Activated T-helper 17 cell treated with anti-CD3 and anti-CD28 coated beads, Interleukin-2, amount 50 U/mL, for 72 hours (primary cell): ENCODE measurements at regions not wholly inside any gene's neighbourhood (a gene's known extent, or its start where the extent isn't known, plus 50 kb on each side); places are given as distances from the start of the nearest gene placed in this dataset.
A peak's percentile ranks its signal among the peaks of the same experiment; 100 is the strongest.

Experiments used
- ATAC-seq: fragments of 150-1000 bp; cut with Tn5 transposase; replicated peaks from 2 replicates; pipeline ENCODE4 v1.10.0; 2021; ENCODE audit warnings: mild to moderate bottlenecking, moderate library complexity
- H3K27ac Mint-ChIP-seq: one replicate; pipeline ENCODE4 v1.8.0; 2022; ENCODE audit warnings: mixed read lengths
- H3K27me3 Mint-ChIP-seq: one replicate; pipeline ENCODE4 v1.8.0; 2022; ENCODE audit warnings: mixed read lengths
- H3K36me3 Mint-ChIP-seq: one replicate; pipeline ENCODE4 v1.8.0; 2022; ENCODE audit warnings: low read depth, mild to moderate bottlenecking, mixed read lengths
- H3K4me1 Mint-ChIP-seq: one replicate; pipeline ENCODE4 v1.8.0; 2022; ENCODE audit warnings: mixed read lengths
- H3K4me3 Mint-ChIP-seq: one replicate; pipeline ENCODE4 v1.8.0; 2022; ENCODE audit warnings: mild to moderate bottlenecking, mixed read lengths
- H3K9me3 Mint-ChIP-seq: one replicate; pipeline ENCODE4 v1.8.0; 2022; ENCODE audit warnings: mixed read lengths

- Mint-ChIP-seq H3K4me1 (peaks cover 12% of the 10 kb centered on the region), H3K4me3 (no peak overlapping the region), H3K27me3 (no peaks in the 10 kb centered on the region), H3K9me3 (no peaks in the 10 kb centered on the region), H3K27ac (no peak overlapping the region), H3K36me3 (no peaks in the 10 kb centered on the region)
- ATAC-seq: no peak
These were observed 133.7 kb upstream of the IFNGR1 start for GRCh38 chr6:137352859-137353258.

GRCh38 chr6:137351890-137352289 lies 132.7 kb upstream of the IFNGR1 start:
- Mint-ChIP-seq H3K4me1 (peaks cover 12% of the 10 kb centered on the region), H3K27me3 (no peaks in the 10 kb centered on the region), H3K36me3 (no peaks in the 10 kb centered on the region), H3K27ac (no peak overlapping the region), H3K4me3 (no peak overlapping the region), H3K9me3 (no peaks in the 10 kb centered on the region)
- no peak for ATAC-seq

DNA sequence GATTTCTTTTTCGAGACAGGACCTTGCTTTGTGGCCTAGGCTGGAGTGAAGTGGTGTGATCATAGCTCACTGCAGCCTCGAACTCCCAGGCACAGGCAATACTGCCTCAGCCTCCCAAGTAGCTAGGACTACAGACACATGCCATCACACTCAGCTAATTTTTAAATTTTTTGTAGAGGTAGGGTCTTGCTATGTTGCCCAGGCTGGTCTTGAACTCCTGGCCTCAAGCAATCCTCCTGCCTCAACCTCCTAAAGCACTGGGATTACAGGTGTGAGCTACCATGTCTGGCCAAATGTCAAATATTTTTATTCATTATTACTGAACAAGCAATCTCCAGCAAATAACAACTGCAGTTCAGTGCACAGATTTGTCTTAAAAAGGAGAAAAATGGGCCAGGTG lies 131.7 kb upstream of the IFNGR1 start:
- no peak overlapping the region for H3K4me3 Mint-ChIP-seq
- no peaks in the 10 kb centered on the region for H3K36me3 Mint-ChIP-seq
- ATAC-seq: no peak
- H3K4me1 Mint-ChIP-seq: peaks cover 12% of the 10 kb centered on the region
- no peaks in the 10 kb centered on the region for H3K9me3 Mint-ChIP-seq
- H3K27ac Mint-ChIP-seq: no peak overlapping the region
- H3K27me3 Mint-ChIP-seq: no peaks in the 10 kb centered on the region

DNA sequence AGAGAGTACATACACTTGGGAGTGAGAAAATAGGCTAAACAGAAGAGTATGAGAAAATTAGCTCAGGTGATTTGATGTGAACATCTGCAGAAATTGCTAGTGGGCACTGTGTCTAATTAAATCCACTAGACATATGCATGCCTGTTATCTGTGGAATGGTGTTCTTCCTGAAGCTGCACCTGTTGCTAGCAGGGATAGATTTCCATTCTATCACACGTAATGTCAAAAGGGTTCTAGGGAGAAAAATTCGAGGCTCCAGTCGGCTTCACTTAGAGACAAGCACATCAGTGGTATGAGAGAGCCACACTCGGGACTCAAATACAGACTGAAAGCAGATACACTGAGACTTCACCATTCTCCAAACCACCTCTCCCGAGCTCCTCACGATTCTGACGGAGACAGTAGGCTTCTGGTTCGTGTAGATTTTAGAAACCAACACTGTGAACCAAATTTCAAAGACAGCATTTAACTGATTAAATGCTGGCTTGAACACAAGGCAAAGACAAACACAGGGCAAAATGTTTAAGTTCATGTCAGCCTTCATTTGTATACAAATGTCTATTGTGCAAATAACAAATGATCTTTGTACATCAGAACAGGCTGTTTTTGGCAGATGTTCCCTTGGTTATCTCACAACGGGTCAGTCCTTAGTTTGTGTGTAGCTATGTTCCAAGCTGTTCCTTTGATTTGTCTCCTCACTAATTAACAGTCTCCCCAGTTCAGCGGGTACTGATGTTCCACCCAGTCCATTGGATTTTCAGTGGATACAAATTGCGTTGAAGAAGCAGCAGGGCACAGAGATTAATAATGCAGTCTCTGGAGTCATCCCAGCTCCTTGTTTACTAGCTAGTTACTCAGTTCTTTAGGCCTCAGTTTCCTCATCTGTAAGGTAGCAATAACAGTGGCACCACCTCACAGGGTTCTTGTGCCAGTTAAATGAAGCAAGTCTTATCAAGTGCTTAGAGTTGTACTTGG lies 131.0 kb upstream of the IFNGR1 start:
- Mint-ChIP-seq H3K4me1 (peaks cover 12% of the 10 kb centered on the region), H3K4me3 (no peak overlapping the region), H3K9me3 (no peaks in the 10 kb centered on the region), H3K27ac (no peak overlapping the region), H3K27me3 (no peaks in the 10 kb centered on the region), H3K36me3 (no peaks in the 10 kb centered on the region)
- ATAC-seq: no peak

DNA sequence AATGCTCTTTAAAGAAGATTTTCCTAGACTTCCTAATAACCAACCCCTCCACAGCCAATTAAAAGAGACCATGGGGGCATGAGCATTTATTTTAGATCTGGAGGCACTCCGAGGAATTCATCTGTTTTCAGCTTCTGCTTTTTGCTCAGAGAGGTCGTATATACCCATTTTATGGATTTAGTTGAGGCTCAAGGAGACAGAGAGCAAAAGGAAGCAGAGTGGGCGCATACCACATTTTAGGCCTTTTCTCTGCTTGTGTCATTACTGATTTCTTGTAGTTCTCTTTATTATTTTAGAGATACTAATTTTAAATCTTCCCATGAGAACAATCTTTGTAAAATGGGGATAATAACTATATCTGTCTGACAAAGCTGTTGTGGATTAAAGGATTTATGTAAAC lies 129.6 kb upstream of the IFNGR1 start:
- no peaks in the 10 kb centered on the region for H3K27me3 Mint-ChIP-seq
- H3K4me1 Mint-ChIP-seq: peaks cover 10% of the 10 kb centered on the region
- H3K36me3 Mint-ChIP-seq: no peaks in the 10 kb centered on the region

DNA sequence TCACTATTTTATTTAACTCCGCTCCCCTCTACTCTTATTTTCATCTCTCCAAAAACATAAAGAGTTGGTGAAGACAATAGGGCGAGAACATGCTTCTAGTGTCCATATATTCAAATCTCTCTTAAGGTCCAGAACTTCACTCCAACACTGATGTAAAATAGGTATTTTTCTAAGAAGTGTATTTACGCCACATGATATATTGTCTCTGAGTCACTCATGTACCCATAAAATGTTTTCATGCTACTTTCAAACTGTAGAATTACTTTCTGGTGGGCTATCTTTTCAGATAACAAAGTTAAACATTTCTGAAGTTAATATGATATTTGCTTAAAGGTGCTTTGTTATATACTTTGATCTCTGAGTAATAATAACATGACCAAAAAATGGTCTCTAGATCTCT lies 124.1 kb upstream of the IFNGR1 start:
- Mint-ChIP-seq H3K36me3 (no peaks in the 10 kb centered on the region), H3K9me3 (no peaks in the 10 kb centered on the region), H3K27me3 (peaks cover under 1% of the 10 kb centered on the region), H3K27ac (peak overlapping the region; percentile 85), H3K4me3 (peak overlapping the region; percentile 86), H3K4me1 (peaks cover 14% of the 10 kb centered on the region)
- ATAC-seq: no peak

More for the DNA sequence above, 129.6 kb upstream of the IFNGR1 start:
- Mint-ChIP-seq H3K9me3 (no peaks in the 10 kb centered on the region), H3K4me3 (no peak overlapping the region), H3K27ac (no peak overlapping the region)
- ATAC-seq: no peak

GRCh38 chr6:137342607-137343190 lies 123.5 kb upstream of the IFNGR1 start:
- ATAC-seq: peak; percentile 46
- Mint-ChIP-seq H3K27me3 (peaks cover 4% of the 10 kb centered on the region), H3K36me3 (no peaks in the 10 kb centered on the region), H3K27ac (peak overlapping the region; percentile 85), H3K4me1 (peaks cover 14% of the 10 kb centered on the region), H3K9me3 (no peaks in the 10 kb centered on the region), H3K4me3 (peak overlapping the region; percentile 86)

DNA sequence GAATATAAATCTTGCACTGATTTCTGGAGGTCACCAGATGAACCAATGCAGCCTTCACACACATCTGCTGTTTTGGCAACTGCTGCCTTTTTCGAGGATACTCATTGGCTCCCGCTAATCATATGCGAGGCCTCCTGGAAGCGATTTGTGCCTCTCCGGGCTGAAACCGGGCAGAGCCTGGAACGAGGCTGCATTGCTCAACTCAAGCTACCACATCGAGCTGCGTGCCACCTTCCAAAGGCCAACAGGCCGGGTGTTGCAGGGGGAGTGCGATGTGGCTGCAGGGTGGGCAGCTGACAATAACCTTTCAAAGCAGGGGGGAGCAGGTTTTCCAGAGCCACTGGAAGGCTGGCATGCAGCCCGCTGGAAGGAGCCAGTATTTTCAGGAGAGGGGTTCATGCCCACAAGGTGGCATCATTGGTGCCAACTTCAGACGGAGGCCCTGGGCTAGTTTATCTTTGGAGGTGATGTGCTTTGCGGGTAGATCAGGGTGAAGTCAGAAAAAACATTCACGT lies 122.6 kb upstream of the IFNGR1 start:
- Mint-ChIP-seq H3K4me1 (peaks cover 14% of the 10 kb centered on the region), H3K27me3 (peaks cover 4% of the 10 kb centered on the region), H3K4me3 (peak overlapping the region; percentile 86), H3K36me3 (no peaks in the 10 kb centered on the region), H3K27ac (peak overlapping the region; percentile 85), H3K9me3 (no peaks in the 10 kb centered on the region)
- peak; percentile 68 for ATAC-seq

DNA sequence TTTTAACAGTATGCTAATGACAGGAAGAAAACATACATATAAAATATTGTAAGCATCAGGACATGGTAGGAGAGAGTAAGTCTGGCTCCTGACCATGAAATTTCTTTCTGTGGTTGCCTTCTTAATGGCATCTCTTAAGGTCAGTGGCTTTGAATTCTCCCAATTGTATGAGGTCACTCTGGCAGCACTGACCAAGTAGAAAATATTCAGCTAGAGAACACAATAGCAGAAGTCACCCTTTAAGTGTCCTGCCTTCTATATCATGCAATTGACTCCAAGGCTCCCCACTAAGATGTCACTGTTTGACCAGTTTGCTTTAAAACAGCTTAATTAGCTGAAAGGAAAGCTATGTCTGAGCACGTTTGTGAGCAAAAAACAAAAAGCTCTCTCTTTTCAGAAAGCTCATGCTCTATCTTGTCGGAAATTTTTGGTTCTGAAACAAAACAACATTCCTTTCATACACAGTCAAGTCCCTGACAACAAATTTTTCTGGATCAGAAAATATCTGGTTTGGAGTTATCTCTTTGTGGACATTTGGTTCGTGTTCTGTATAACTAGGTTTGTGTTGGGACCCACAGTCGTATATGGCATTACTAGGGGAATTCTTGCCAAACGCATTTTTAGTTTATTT lies 120.9 kb upstream of the IFNGR1 start:
- no peak for ATAC-seq
- Mint-ChIP-seq H3K4me1 (peaks cover 14% of the 10 kb centered on the region), H3K36me3 (no peaks in the 10 kb centered on the region), H3K9me3 (no peaks in the 10 kb centered on the region), H3K27ac (no peak overlapping the region), H3K27me3 (peaks cover 15% of the 10 kb centered on the region), H3K4me3 (no peak overlapping the region)

GRCh38 chr6:137334884-137335283 lies 115.7 kb upstream of the IFNGR1 start:
- no peaks in the 10 kb centered on the region for H3K9me3 Mint-ChIP-seq
- peaks cover 28% of the 10 kb centered on the region for H3K27me3 Mint-ChIP-seq
- H3K27ac Mint-ChIP-seq: no peak overlapping the region
- no peak overlapping the region for H3K4me3 Mint-ChIP-seq
- H3K36me3 Mint-ChIP-seq: no peaks in the 10 kb centered on the region
- no peaks in the 10 kb centered on the region for H3K4me1 Mint-ChIP-seq
- no peak for ATAC-seq

- ATAC-seq: no peak
- Mint-ChIP-seq H3K4me1 (no peaks in the 10 kb centered on the region), H3K36me3 (no peaks in the 10 kb centered on the region), H3K27ac (no peak overlapping the region), H3K4me3 (no peak overlapping the region), H3K9me3 (no peaks in the 10 kb centered on the region), H3K27me3 (peaks cover 28% of the 10 kb centered on the region)
These were observed 114.9 kb upstream of the IFNGR1 start for GRCh38 chr6:137334094-137334493.

DNA sequence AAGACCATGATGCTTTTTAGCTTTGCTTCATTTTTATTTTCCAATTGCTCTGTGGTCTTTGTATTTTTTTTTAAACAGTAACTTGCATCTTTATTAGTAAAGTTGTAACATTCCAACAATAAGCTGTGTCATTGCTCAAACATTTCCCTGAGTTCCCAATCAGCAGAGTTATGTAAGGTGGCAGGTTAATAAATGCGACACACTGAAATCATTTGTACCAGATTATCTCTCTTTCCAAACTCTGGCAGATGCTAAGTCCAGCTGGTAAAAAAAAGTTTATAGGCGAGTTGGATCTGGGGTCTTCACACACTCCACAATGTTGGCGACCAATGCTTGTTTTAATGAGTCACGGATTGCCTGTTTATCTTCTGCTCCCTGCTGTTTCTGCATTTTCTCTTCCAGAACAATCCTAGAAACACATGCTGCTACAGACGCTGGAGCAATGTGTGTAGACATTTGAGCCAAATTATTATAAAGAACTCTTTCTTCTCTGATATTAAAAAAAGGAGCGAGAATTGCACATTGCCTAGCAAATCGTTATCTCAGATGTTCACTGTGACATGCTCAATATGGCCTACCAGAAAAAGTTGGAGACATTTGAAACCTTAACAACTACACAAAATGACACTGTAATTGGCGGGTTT lies 113.6 kb upstream of the IFNGR1 start:
- H3K36me3 Mint-ChIP-seq: no peaks in the 10 kb centered on the region
- no peak overlapping the region for H3K27ac Mint-ChIP-seq
- peaks cover 24% of the 10 kb centered on the region for H3K27me3 Mint-ChIP-seq
- H3K9me3 Mint-ChIP-seq: no peaks in the 10 kb centered on the region
- H3K4me1 Mint-ChIP-seq: no peaks in the 10 kb centered on the region
- ATAC-seq: no peak
- no peak overlapping the region for H3K4me3 Mint-ChIP-seq

GRCh38 chr6:137323860-137324259 lies 104.7 kb upstream of the IFNGR1 start:
- Mint-ChIP-seq H3K27ac (no peak overlapping the region), H3K4me3 (no peak overlapping the region), H3K27me3 (no peaks in the 10 kb centered on the region), H3K4me1 (no peaks in the 10 kb centered on the region), H3K9me3 (no peaks in the 10 kb centered on the region), H3K36me3 (no peaks in the 10 kb centered on the region)
- ATAC-seq: no peak

- ATAC-seq: no peak
- H3K4me1 Mint-ChIP-seq: no peaks in the 10 kb centered on the region
- H3K27ac Mint-ChIP-seq: no peak overlapping the region
- no peaks in the 10 kb centered on the region for H3K9me3 Mint-ChIP-seq
- no peaks in the 10 kb centered on the region for H3K27me3 Mint-ChIP-seq
- no peaks in the 10 kb centered on the region for H3K36me3 Mint-ChIP-seq
- no peak overlapping the region for H3K4me3 Mint-ChIP-seq
These were observed 101.1 kb upstream of the IFNGR1 start for GRCh38 chr6:137320271-137320670.
